OCI-LY1 (cell line): ENCODE measurements at regions not wholly inside any gene's neighbourhood (a gene's known extent, or its start where the extent isn't known, plus 50 kb on each side); places are given as distances from the start of the nearest gene placed in this dataset.

Experiments
- CTCF ChIP-seq: fragments of 200-600 bp; sonication (generic), shearing (Covaris generic); IDR thresholded peaks from 2 replicates; pipeline ENCODE4 v1.5.1; 2017; ENCODE audit warnings: mild to moderate bottlenecking, antibody characterized with exemption, low read length, moderate library complexity, mixed read lengths
- EZH2 ChIP-seq: fragments of 200-600 bp; sonication (generic), shearing (Covaris generic); IDR thresholded peaks from 2 replicates; pipeline ENCODE4 v1.8.0; 2017; ENCODE audit warnings: borderline replicate concordance, mixed run types, mild to moderate bottlenecking, antibody characterized with exemption, low read length, moderate library complexity, mixed read lengths

GRCh38 chr11:37124384-37124783, 526.3 kb upstream of the RAG2 start:
- TF ChIP-seq CTCF, result no peak
- no peak for TF ChIP-seq EZH2
